Fibroblast of the aortic adventitia (primary cell): ENCODE measurements at regions not wholly inside any gene's neighbourhood (a gene's known extent, or its start where the extent isn't known, plus 50 kb on each side); places are given as distances from the start of the nearest gene placed in this dataset.

Source experiments
- DNase-seq: peaks from one replicate; pipeline ENCODE4 v3.0.0-alpha.2; 2010; ENCODE audit warnings: low read depth
- H3K4me3 ChIP-seq: 2 replicates; pipeline ENCODE4 v1.5.1; 2011; ENCODE audit warnings: low read depth, mild to moderate bottlenecking, control low read depth, low read length, moderate library complexity
- TF ChIP-seq, protein P1 (sequence below): IDR thresholded peaks from 2 replicates; pipeline ENCODE4 v1.5.1; 2011; ENCODE audit warnings: mild to moderate bottlenecking, low read length, control low read depth, inconsistent platforms; ENCODE audit not compliant: insufficient read depth

DNA sequence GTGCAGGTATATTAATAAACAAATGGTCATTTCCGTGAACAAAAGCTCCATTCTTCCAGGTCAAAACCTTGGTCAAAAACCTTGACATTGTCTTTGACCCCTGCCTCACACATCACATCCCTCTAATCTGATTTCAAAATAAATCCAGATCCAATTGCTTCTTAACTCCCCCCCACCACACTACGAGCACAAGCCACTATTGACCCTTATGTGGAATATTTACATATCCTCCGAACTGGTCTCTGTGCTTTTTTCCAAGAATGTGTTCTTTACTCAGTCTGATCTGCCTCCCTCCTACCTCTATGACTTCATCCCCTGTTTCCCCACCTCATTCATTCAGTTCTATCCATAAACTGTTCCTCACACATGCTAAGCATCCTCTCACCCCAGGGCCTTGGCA lies 313.6 kb upstream of the NPVF start:
- no peak for DNase-seq
- no peak overlapping the region for H3K4me3 ChIP-seq
- TF ChIP-seq, protein P1, sequence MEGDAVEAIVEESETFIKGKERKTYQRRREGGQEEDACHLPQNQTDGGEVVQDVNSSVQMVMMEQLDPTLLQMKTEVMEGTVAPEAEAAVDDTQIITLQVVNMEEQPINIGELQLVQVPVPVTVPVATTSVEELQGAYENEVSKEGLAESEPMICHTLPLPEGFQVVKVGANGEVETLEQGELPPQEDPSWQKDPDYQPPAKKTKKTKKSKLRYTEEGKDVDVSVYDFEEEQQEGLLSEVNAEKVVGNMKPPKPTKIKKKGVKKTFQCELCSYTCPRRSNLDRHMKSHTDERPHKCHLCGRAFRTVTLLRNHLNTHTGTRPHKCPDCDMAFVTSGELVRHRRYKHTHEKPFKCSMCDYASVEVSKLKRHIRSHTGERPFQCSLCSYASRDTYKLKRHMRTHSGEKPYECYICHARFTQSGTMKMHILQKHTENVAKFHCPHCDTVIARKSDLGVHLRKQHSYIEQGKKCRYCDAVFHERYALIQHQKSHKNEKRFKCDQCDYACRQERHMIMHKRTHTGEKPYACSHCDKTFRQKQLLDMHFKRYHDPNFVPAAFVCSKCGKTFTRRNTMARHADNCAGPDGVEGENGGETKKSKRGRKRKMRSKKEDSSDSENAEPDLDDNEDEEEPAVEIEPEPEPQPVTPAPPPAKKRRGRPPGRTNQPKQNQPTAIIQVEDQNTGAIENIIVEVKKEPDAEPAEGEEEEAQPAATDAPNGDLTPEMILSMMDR: no peak

DNA sequence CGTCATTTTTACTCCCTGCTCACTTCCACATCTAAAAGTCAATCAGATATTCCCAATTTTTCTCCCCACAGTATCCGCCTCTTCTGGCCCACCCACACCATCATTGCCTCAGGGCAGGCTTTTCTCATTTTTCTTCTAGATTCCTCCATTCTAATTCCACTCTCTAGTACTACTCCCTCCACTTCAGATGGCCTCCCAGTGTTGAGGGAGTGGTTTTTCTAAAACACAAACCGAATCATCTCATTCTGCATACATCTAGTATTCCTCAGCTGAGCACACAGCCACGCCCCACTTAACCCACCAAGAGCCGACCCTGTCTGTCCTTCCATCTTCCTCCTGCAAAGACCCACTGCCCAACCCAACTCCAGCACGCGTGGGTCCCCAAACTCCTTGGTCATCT lies 314.9 kb upstream of the NPVF start:
- H3K4me3 ChIP-seq: no peak overlapping the region
- DNase-seq: no peak
- TF ChIP-seq, protein P1: no peak

GRCh38 chr7:25543798-25544197 lies 315.5 kb upstream of the NPVF start:
- TF ChIP-seq, protein P1: no peak
- DNase-seq: no peak

DNA sequence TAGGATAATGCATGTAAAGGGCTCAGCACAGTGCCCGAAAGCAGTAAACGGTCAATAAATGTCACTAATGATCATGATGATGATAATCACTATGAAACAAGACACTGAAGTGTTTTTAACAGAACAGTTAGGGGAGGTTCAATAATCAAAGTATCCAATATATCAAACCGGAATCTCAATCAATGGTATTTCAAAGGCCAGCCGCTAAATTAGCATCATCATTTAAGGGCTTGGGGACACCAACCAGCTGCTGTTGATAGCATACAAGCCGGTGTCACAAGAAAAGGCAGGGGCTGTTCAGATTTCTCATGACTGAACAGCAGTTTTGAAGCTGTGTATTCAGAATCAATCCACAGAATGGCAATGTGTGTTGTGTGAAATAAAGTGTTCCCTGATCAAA lies 316.0 kb upstream of the NPVF start:
- H3K4me3 ChIP-seq: no peak overlapping the region
- DNase-seq: no peak
- TF ChIP-seq, protein P1: no peak

More at GRCh38 chr7:25543798-25544197, 315.5 kb upstream of the NPVF start:
- no peak overlapping the region for H3K4me3 ChIP-seq

DNA sequence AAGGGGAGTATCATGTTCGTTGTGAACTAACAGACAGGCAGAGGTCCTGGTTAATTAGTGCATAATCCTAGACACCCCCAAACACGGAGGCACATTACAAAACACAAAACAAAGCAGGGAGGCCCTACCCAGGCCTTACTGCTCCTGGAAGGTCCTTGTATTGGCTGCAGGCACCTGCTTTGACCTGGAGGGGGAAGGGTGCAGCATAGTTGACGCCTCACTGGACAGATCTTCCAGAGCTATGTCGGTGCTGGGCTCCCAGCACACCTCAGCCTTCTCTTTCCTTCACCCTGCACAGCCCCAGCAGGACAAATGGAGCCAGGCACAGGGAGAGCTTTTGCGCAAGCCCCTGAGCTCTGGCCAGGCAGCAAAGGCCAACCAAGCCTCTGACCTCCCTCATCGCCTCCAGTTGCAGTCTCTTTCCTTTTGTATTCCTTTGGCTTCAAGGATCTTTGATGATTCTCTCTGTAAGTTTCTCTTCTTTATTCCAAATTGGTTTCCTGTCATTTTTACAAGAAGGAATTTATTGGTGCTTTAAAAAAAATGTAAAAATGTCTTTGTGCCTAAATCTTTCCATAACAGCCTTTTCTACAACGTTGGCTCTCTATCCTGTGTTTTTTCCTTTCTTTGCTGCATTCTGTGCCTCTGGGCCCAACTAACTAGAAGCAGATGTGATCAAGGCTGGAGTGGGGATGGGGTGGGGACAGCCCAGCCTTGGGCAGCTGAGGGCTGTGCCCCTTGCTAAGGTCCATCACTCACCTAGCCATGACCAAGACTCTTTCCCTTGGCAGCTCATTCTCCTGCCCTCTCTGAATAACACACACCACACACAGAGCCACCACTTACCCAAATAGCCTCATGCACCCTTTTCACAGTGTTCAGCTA lies 317.1 kb upstream of the NPVF start:
- H3K4me3 ChIP-seq: no peak overlapping the region
- TF ChIP-seq, protein P1: no peak
- DNase-seq: no peak

- TF ChIP-seq, protein P1: no peak
- H3K4me3 ChIP-seq: no peak overlapping the region
- no peak for DNase-seq
These were observed 318.0 kb upstream of the NPVF start for GRCh38 chr7:25546306-25546705.
